IMR-90 (cell line): ENCODE measurements at regions not wholly inside any gene's neighbourhood (a gene's known extent, or its start where the extent isn't known, plus 50 kb on each side); places are given as distances from the start of the nearest gene placed in this dataset.

ENCODE experiments used
- ATAC-seq: fragments of 200-7000 bp; cut with Tn5 transposase; 2 replicates; pipeline ENCODE4 v1.9.1; 2020; ENCODE audit warnings: low read depth, mild to moderate bottlenecking, moderate library complexity
- BruUV-seq: library from RNA; stranded (reverse); fragments of 400-500 nt; replicated peaks from 2 replicates; lab custom pipeline; 2021; lab: Mats Ljungman, UMichigan
- CTCF ChIA-PET: fragments of 300-600 bp; formaldehyde crosslinking; extraction: SDS; loops from one replicate; lab custom pipeline; 2021; ENCODE audit warnings: antibody characterized with exemption; lab: Yijun Ruan, JAX
- POLR2A ChIA-PET: fragments of 300-600 bp; sonication (Branson Sonifier 250); formaldehyde crosslinking; loops from one replicate; lab custom pipeline; 2022; ENCODE audit warnings: antibody characterized with exemption; ENCODE audit not compliant: unreplicated experiment; lab: Charles Lee
- DNase-seq: peaks from one replicate; pipeline ENCODE4 v3.0.0; 2013
- H2AFZ ChIP-seq: replicated peaks from 2 replicates; pipeline ENCODE3; 2013; ENCODE audit warnings: low read length, mild to moderate bottlenecking; ENCODE audit not compliant: poor library complexity
- H2AK5ac ChIP-seq: 2 replicates; pipeline ENCODE4 v1.6.1; 2013; ENCODE audit warnings: low read depth, low read length, inconsistent platforms
- H2AK9ac ChIP-seq: replicated peaks from 2 replicates; pipeline ENCODE3; 2013; ENCODE audit warnings: mild to moderate bottlenecking, low read depth, low read length, moderate library complexity; ENCODE audit not compliant: poor library complexity
- H2BK120ac ChIP-seq: 2 replicates; pipeline ENCODE4 v1.6.1; 2013; ENCODE audit warnings: low read depth, low read length, inconsistent platforms
- H2BK15ac ChIP-seq: 3 replicates; pipeline ENCODE4 v1.6.1; 2013; ENCODE audit warnings: low read depth, low read length, inconsistent platforms
- H2BK20ac ChIP-seq: 2 replicates; pipeline ENCODE4 v1.6.1; 2013; ENCODE audit warnings: low read depth, mild to moderate bottlenecking, inconsistent platforms, low read length, moderate library complexity
- H2BK5ac ChIP-seq: 2 replicates; pipeline ENCODE4 v1.6.1; 2013; ENCODE audit warnings: mild to moderate bottlenecking, low read depth, low read length, inconsistent platforms; ENCODE audit not compliant: poor library complexity, severe bottlenecking
- H3K14ac ChIP-seq: replicated peaks from 2 replicates; pipeline ENCODE4 v1.6.1; 2013; ENCODE audit warnings: low read depth, low read length, inconsistent platforms
- H3K18ac ChIP-seq: 2 replicates; pipeline ENCODE4 v1.6.1; 2013; ENCODE audit warnings: low read depth, low read length, control low read depth
- H3K23ac ChIP-seq: 2 replicates; pipeline ENCODE4 v1.6.1; 2013; ENCODE audit warnings: low read depth, low read length, inconsistent platforms
- H3K27ac ChIP-seq: 2 replicates; pipeline ENCODE4 v1.5.1; 2013; ENCODE audit warnings: mild to moderate bottlenecking, control low read depth, low read length; ENCODE audit not compliant: insufficient read depth
- H3K27me3 ChIP-seq: 2 replicates; pipeline ENCODE4 v1.6.1; 2013; ENCODE audit warnings: low read length; ENCODE audit not compliant: control insufficient read depth, insufficient read depth
- H3K36me3 ChIP-seq: 2 replicates; pipeline ENCODE4 v1.6.1; 2013; ENCODE audit warnings: low read length, mixed read lengths; ENCODE audit not compliant: control insufficient read depth, insufficient read depth
- H3K4ac ChIP-seq: 2 replicates; pipeline ENCODE4 v1.6.1; 2013; ENCODE audit warnings: low read depth, low read length, inconsistent platforms
- H3K4me1 ChIP-seq: 2 replicates; pipeline ENCODE4 v1.6.1; 2013; ENCODE audit warnings: low read length, mixed read lengths; ENCODE audit not compliant: control insufficient read depth, insufficient read depth
- H3K4me2 ChIP-seq: 2 replicates; pipeline ENCODE4 v1.6.1; 2013; ENCODE audit warnings: low read depth, mild to moderate bottlenecking, control low read depth, low read length, moderate library complexity
- H3K4me3 ChIP-seq: 2 replicates; pipeline ENCODE4 v1.5.1; 2013; ENCODE audit warnings: low read depth, mild to moderate bottlenecking, control low read depth, low read length, moderate library complexity; ENCODE audit not compliant: insufficient read depth
- H3K56ac ChIP-seq: 2 replicates; pipeline ENCODE4 v1.6.1; 2013; ENCODE audit warnings: low read length, inconsistent platforms; ENCODE audit not compliant: insufficient read depth; ENCODE audit errors: extremely low read depth
- H3K79me1 ChIP-seq, 2 experiments: 2 replicates each; pipeline ENCODE4 v1.6.1; 2013; ENCODE audit warnings: low read length in 2 of 2, inconsistent platforms in 1 of 2, low read depth in 1 of 2
- H3K9ac ChIP-seq: 2 replicates; pipeline ENCODE4 v1.6.1; 2013; ENCODE audit warnings: low read depth, low read length, control low read depth
- H3K9me1 ChIP-seq: 2 replicates; pipeline ENCODE4 v1.6.1; 2013; ENCODE audit warnings: low read length, inconsistent platforms; ENCODE audit not compliant: insufficient read depth
- H3K9me3 ChIP-seq: 2 replicates; pipeline ENCODE4 v1.6.1; 2013; ENCODE audit warnings: low read length; ENCODE audit not compliant: control insufficient read depth, insufficient read depth
- H4K20me1 ChIP-seq: 2 replicates; pipeline ENCODE4 v1.6.1; 2013; ENCODE audit warnings: low read length, inconsistent platforms; ENCODE audit not compliant: insufficient read depth
- H4K5ac ChIP-seq: 2 replicates; pipeline ENCODE4 v1.6.1; 2013; ENCODE audit warnings: mild to moderate bottlenecking, low read depth, low read length, control low read depth
- H4K8ac ChIP-seq, 2 experiments: 2 replicates each; pipeline ENCODE4 v1.6.1; 2013; ENCODE audit warnings: low read depth in 2 of 2, low read length in 2 of 2, control low read depth in 1 of 2, inconsistent platforms in 1 of 2
- H4K91ac ChIP-seq: 2 replicates; pipeline ENCODE4 v1.6.1; 2013; ENCODE audit warnings: low read depth, low read length, inconsistent platforms; ENCODE audit not compliant: insufficient read depth
- BHLHE40 ChIP-seq: fragments of 150-350 bp; IDR thresholded peaks from 2 replicates; pipeline ENCODE4 v1.6.1; 2016; ENCODE audit warnings: mild to moderate bottlenecking, low read depth, low read length
- CEBPB ChIP-seq: IDR thresholded peaks from 2 replicates; pipeline ENCODE4 v1.6.1; 2012; ENCODE audit warnings: low read depth, low read length, improper control_type of control experiment
- CHD1 ChIP-seq: IDR thresholded peaks from 2 replicates; pipeline ENCODE4 v1.6.1; 2012; ENCODE audit warnings: low read depth, low read length, improper control_type of control experiment
- CTCF ChIP-seq: conservative IDR thresholded peaks from 2 replicates; pipeline ENCODE4 v1.5.1; 2012; ENCODE audit warnings: mild to moderate bottlenecking, low read depth, low read length, improper control_type of control experiment
- FOS ChIP-seq: fragments of 150-350 bp; IDR thresholded peaks from 2 replicates; pipeline ENCODE4 v1.6.1; 2016; ENCODE audit warnings: low read depth, low read length
- MAFK ChIP-seq: IDR thresholded peaks from 2 replicates; pipeline ENCODE4 v1.6.1; 2012; ENCODE audit warnings: low read depth, low read length, improper control_type of control experiment
- MAZ ChIP-seq: IDR thresholded peaks from 2 replicates; pipeline ENCODE4 v1.6.1; 2012; ENCODE audit warnings: low read depth, mild to moderate bottlenecking, low read length, improper control_type of control experiment, moderate library complexity, borderline replicate concordance
- MXI1 ChIP-seq: IDR thresholded peaks from 2 replicates; pipeline ENCODE4 v1.6.1; 2012; ENCODE audit warnings: low read depth, mild to moderate bottlenecking, low read length, moderate library complexity, borderline replicate concordance
- NFE2L2 ChIP-seq: fragments of 150-350 bp; IDR thresholded peaks from 2 replicates; pipeline ENCODE4 v1.6.1; 2016; ENCODE audit warnings: low read depth, mild to moderate bottlenecking, low read length
- POLR2A ChIP-seq: IDR thresholded peaks from 2 replicates; pipeline ENCODE4 v1.6.1; 2012; ENCODE audit warnings: mild to moderate bottlenecking, low read depth, low read length
- RAD21 ChIP-seq: IDR thresholded peaks from 2 replicates; pipeline ENCODE4 v1.6.1; 2012; ENCODE audit warnings: low read length, improper control_type of control experiment
- RCOR1 ChIP-seq: IDR thresholded peaks from 2 replicates; pipeline ENCODE4 v1.6.1; 2012; ENCODE audit warnings: mild to moderate bottlenecking, low read length, improper control_type of control experiment; ENCODE audit not compliant: insufficient replicate concordance
- RFX5 ChIP-seq: IDR thresholded peaks from 2 replicates; pipeline ENCODE4 v1.8.0; 2012; ENCODE audit warnings: low read depth, mild to moderate bottlenecking, low read length, moderate library complexity
- SMC3 ChIP-seq: fragments of 150-350 bp; IDR thresholded peaks from 2 replicates; pipeline ENCODE4 v1.6.1; 2016; ENCODE audit warnings: low read depth, mild to moderate bottlenecking, antibody characterized with exemption, low read length, moderate library complexity
- USF2 ChIP-seq: fragments of 150-350 bp; IDR thresholded peaks from 2 replicates; pipeline ENCODE4 v1.6.1; 2017; ENCODE audit warnings: mild to moderate bottlenecking, antibody characterized with exemption, low read length, low read depth
- WGBS, 2 experiments: methylation state at CpG; one replicate each; pipeline versions ENCODE4 v1.1.5 to v1.1.7; 2013; ENCODE audit warnings: missing lambda C conversion rate in 2 of 2; ENCODE audit not compliant: insufficient read length in 1 of 2; ENCODE audit errors: extremely low coverage in 2 of 2; 5-methylcytosine and 5-hydroxymethylcytosine counted together
- dilution Hi-C: fragments of 300-500 bp; cut with HindIII; formaldehyde crosslinking; loops from one replicate; pipeline ENCODE4 v1.14.3; 2018; ENCODE audit warnings: low sequenced_read_pairs; ENCODE audit not compliant: unreplicated experiment
- in situ Hi-C: fragments of 300-500 bp; cut with MboI; formaldehyde crosslinking; loops from 3 replicates; pipeline ENCODE4 v1.14.3; 2019; ENCODE audit warnings: low sequenced_read_pairs, inconsistent platforms, mixed read lengths
- intact Hi-C: fragments of 100-400 bp; cut with micrococcal nuclease; formaldehyde crosslinking; loops from 2 replicates; pipeline ENCODE4 v1.10.0; 2022
- TF ChIP-seq, protein P1 (sequence below): fragments of 150-350 bp; IDR thresholded peaks from 2 replicates; pipeline ENCODE4 v1.6.1; 2016; ENCODE audit warnings: low read depth, mild to moderate bottlenecking, low read length, moderate library complexity, borderline replicate concordance

DNA sequence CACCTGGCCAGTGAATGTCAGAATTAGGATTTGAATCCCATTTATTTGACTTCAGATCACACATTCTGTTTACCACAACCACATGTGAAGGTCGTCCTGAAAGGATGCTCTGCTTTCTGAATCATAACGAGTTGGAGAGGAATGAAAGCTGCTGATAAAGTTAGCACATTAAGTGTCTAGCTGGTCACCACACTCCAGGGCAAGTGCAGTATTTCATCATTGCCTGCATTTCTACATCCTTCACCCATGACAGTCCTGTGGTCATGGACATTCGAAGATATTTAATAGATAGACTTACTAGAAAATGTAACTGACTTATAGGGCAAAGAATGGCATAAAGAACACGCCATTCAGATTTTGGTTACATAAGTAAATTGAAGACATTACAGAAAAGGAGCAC lies 52.7 kb upstream of the ST6GALNAC3 start:
- in situ Hi-C loops (no loop called here), intact Hi-C loops (no loop called here)
- CTCF ChIA-PET: no interaction called here

More for the DNA sequence above, 52.7 kb upstream of the ST6GALNAC3 start:
- no peak overlapping the region for H4K91ac ChIP-seq
- WGBS, 2 experiments: no CpG with 5 or more reads among the region's 4 CpGs
- POLR2A ChIA-PET: no interaction called here
- no peak overlapping the region for H3K4ac ChIP-seq
- H3K9me3 ChIP-seq: no peaks in the 10 kb centered on the region
- no peaks in the 10 kb centered on the region for H3K36me3 ChIP-seq
- no peak overlapping the region for H2BK5ac ChIP-seq
- TF ChIP-seq USF2 (no peak), RCOR1 (no peak), SMC3 (no peak), NFE2L2 (no peak), MAFK (no peak), CEBPB (no peak), MAZ (no peak), BHLHE40 (no peak), RFX5 (no peak), POLR2A (no peak), FOS (no peak), RAD21 (no peak), CHD1 (no peak), MXI1 (no peak), CTCF (no peak)
- TF ChIP-seq, protein P1, sequence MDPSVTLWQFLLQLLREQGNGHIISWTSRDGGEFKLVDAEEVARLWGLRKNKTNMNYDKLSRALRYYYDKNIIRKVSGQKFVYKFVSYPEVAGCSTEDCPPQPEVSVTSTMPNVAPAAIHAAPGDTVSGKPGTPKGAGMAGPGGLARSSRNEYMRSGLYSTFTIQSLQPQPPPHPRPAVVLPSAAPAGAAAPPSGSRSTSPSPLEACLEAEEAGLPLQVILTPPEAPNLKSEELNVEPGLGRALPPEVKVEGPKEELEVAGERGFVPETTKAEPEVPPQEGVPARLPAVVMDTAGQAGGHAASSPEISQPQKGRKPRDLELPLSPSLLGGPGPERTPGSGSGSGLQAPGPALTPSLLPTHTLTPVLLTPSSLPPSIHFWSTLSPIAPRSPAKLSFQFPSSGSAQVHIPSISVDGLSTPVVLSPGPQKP: no peak
- H3K9me1 ChIP-seq: no peaks in the 10 kb centered on the region
- H4K20me1 ChIP-seq: no peaks in the 10 kb centered on the region
- no peak overlapping the region for H2BK15ac ChIP-seq
- H2AK5ac ChIP-seq: no peak overlapping the region
- DNase-seq (no peak), ATAC-seq (no peak)
- peaks cover 7% of the 10 kb centered on the region; the same call in 1 of the 2 replicates for H3K4me1 ChIP-seq
- H3K27ac ChIP-seq: no peak overlapping the region
- no peak overlapping the region for H2BK20ac ChIP-seq
- no TSS peak for BruUV-seq
- dilution Hi-C loops: no loop called here
- no peak overlapping the region for H2AK9ac ChIP-seq
- H2BK120ac ChIP-seq: no peak overlapping the region
- H2AFZ ChIP-seq: no peak overlapping the region
- H3K4me3 ChIP-seq: no peak overlapping the region
- no peak overlapping the region for H3K56ac ChIP-seq
- no peak overlapping the region for H3K9ac ChIP-seq
- no peak overlapping the region for H4K8ac ChIP-seq
- no peak overlapping the region for H3K23ac ChIP-seq
- no peak overlapping the region for H3K18ac ChIP-seq
- H4K5ac ChIP-seq: no peak overlapping the region
- no peak overlapping the region for H3K14ac ChIP-seq
- no peaks in the 10 kb centered on the region for H3K79me1 ChIP-seq
- H3K4me2 ChIP-seq: no peak overlapping the region
- no peaks in the 10 kb centered on the region for H3K27me3 ChIP-seq
